CD14-positive monocyte (primary cell): ENCODE measurements at regions not wholly inside any gene's neighbourhood (a gene's known extent, or its start where the extent isn't known, plus 50 kb on each side); places are given as distances from the start of the nearest gene placed in this dataset.

Experiments used
- DNase-seq, 3 donors: peaks; one replicate each; pipeline ENCODE4 v3.0.0-alpha.2; 2011 to 2022
- H2AFZ ChIP-seq: 2 replicates; pipeline ENCODE4 v1.6.0; 2012; ENCODE audit warnings: mild to moderate bottlenecking, low read depth, low read length, inconsistent platforms; ENCODE audit not compliant: insufficient read depth, poor library complexity, severe bottlenecking
- H3K27ac ChIP-seq, 2 donors: 1 replicate in 1 of 2; 2 replicates in 1 of 2; pipeline ENCODE4 v1.5.1; 2012 to 2013; ENCODE audit warnings: low read length in 2 of 2, control low read depth in 1 of 2, inconsistent platforms in 1 of 2, low read depth in 1 of 2, mild to moderate bottlenecking in 1 of 2
- H3K27me3 ChIP-seq, 2 donors: one replicate each; pipeline versions ENCODE4 v1.6.0 to v1.6.1; 2011 to 2013; ENCODE audit warnings: low read length in 2 of 2; ENCODE audit not compliant: control insufficient read depth in 2 of 2, insufficient read depth in 2 of 2
- H3K36me3 ChIP-seq, 2 donors: replicated peaks in 1 of 2; 1 replicate in 1 of 2; 2 replicates in 1 of 2; pipeline versions ENCODE4 v1.5.1 to v1.6.1; 2012 to 2013; ENCODE audit warnings: low read length in 2 of 2, control low read depth in 1 of 2, inconsistent platforms in 1 of 2, mild to moderate bottlenecking in 1 of 2; ENCODE audit not compliant: insufficient read depth in 2 of 2, control insufficient read depth in 1 of 2
- H3K4me1 ChIP-seq, 2 donors: 1 replicate in 1 of 2; 2 replicates in 1 of 2; pipeline versions ENCODE4 v1.5.1 to v1.6.1; 2012 to 2013; ENCODE audit warnings: low read length in 2 of 2, control low read depth in 1 of 2, inconsistent platforms in 1 of 2, mild to moderate bottlenecking in 1 of 2, moderate library complexity in 1 of 2; ENCODE audit not compliant: insufficient read depth in 2 of 2, control insufficient read depth in 1 of 2
- H3K4me2 ChIP-seq: replicated peaks from 2 replicates; pipeline ENCODE3; 2012; ENCODE audit warnings: low read length, moderate library complexity, mild to moderate bottlenecking; ENCODE audit not compliant: poor library complexity, severe bottlenecking; ENCODE audit errors: extremely low read depth
- H3K4me3 ChIP-seq, 3 experiments: fragments of 200-600 bp in 1 of 3; sonication (generic) in 1 of 3; replicated peaks in 1 of 3; 1 replicate in 2 of 3; 2 replicates in 1 of 3; pipeline ENCODE4 v1.5.1; 2011 to 2013; ENCODE audit warnings: low read length in 3 of 3, mild to moderate bottlenecking in 3 of 3, control low read depth in 2 of 3, low read depth in 2 of 3, inconsistent platforms in 1 of 3, moderate library complexity in 1 of 3
- H3K79me2 ChIP-seq: 2 replicates; pipeline ENCODE4 v1.6.0; 2012; ENCODE audit warnings: mild to moderate bottlenecking, control low read depth, inconsistent platforms, low read length, moderate library complexity; ENCODE audit not compliant: insufficient read depth
- H3K9ac ChIP-seq: 2 replicates; pipeline ENCODE4 v1.6.0; 2017; ENCODE audit warnings: low read length, mild to moderate bottlenecking; ENCODE audit not compliant: insufficient read depth, poor library complexity, severe bottlenecking
- H3K9me3 ChIP-seq, 2 donors: replicated peaks in 1 of 2; 1 replicate in 1 of 2; 2 replicates in 1 of 2; pipeline versions ENCODE4 v1.5.1 to v1.6.1; 2012 to 2013; ENCODE audit warnings: low read length in 2 of 2, control low read depth in 1 of 2; ENCODE audit not compliant: control insufficient read depth in 1 of 2, insufficient read depth in 1 of 2
- H4K20me1 ChIP-seq: 2 replicates; pipeline ENCODE4 v1.6.0; 2012; ENCODE audit warnings: mild to moderate bottlenecking, low read length, control low read depth, moderate library complexity; ENCODE audit not compliant: insufficient read depth
- H3K27ac Mint-ChIP-seq, 7 donors: one replicate each; pipeline ENCODE4 v1.8.0; 2020; ENCODE audit warnings: mild to moderate bottlenecking in 7 of 7, mixed read lengths in 7 of 7, moderate library complexity in 6 of 7, inconsistent platforms in 2 of 7
- H3K27me3 Mint-ChIP-seq, 3 donors: one replicate each; pipeline ENCODE4 v1.8.0; 2021 to 2022; ENCODE audit warnings: low read depth in 3 of 3, mild to moderate bottlenecking in 3 of 3, mixed read lengths in 3 of 3, moderate library complexity in 3 of 3, inconsistent platforms in 1 of 3
- H3K36me3 Mint-ChIP-seq, 2 donors: one replicate each; pipeline ENCODE4 v1.8.0; 2020; ENCODE audit warnings: mixed read lengths in 2 of 2, inconsistent platforms in 1 of 2, mild to moderate bottlenecking in 1 of 2
- H3K4me1 Mint-ChIP-seq: one replicate; pipeline ENCODE4 v1.8.0; 2020; ENCODE audit warnings: mild to moderate bottlenecking, mixed read lengths
- H3K4me3 Mint-ChIP-seq, 2 donors: one replicate each; pipeline ENCODE4 v1.8.0; 2020; ENCODE audit warnings: mild to moderate bottlenecking in 2 of 2, mixed read lengths in 2 of 2, moderate library complexity in 1 of 2
- H3K9me3 Mint-ChIP-seq, 7 donors: one replicate each; pipeline ENCODE4 v1.8.0; 2020 to 2022; ENCODE audit warnings: mixed read lengths in 7 of 7, mild to moderate bottlenecking in 6 of 7, moderate library complexity in 6 of 7, inconsistent platforms in 2 of 7
- CTCF ChIP-seq: fragments of 200-600 bp; IDR thresholded peaks from one replicate; pipeline ENCODE4 v1.8.0; 2022; ENCODE audit warnings: antibody characterized with exemption, mild to moderate bottlenecking
- whole genome bisulfite sequencing: methylation state at CpG from one replicate; pipeline ENCODE4 v1.1.5; 2013; ENCODE audit warnings: missing lambda C conversion rate; ENCODE audit not compliant: insufficient coverage; 5-methylcytosine and 5-hydroxymethylcytosine counted together
- intact Hi-C, 2 donors: fragments of 100-400 bp; cut with micrococcal nuclease; formaldehyde crosslinking; loops; one replicate each; pipeline versions ENCODE4 v1.15.0 to v1.15.1; 2023

GRCh38 chr12:29048787-29049186 lies 100.3 kb upstream of the FAR2 start:
- no peak for DNase-seq
- Histone ChIP-seq H2AFZ (no peak overlapping the region), H3K27ac (no peak overlapping the region), H3K27me3 (no peaks in the 10 kb centered on the region), H3K4me3 (no peak overlapping the region), H3K9me3 (no peaks in the 10 kb centered on the region), H3K4me2 (no peak overlapping the region), H3K36me3 (no peaks in the 10 kb centered on the region), H3K79me2 (no peaks in the 10 kb centered on the region), H3K9ac (no peak overlapping the region), H4K20me1 (no peaks in the 10 kb centered on the region), H3K4me1 (no peaks in the 10 kb centered on the region)
- Mint-ChIP-seq H3K9me3 (peaks cover 0 to 6% (median 1%) of the 10 kb centered on the region in 7 donors), H3K36me3 (no peaks in the 10 kb centered on the region), H3K4me1 (peaks cover 2% of the 10 kb centered on the region), H3K27me3 (no peaks in the 10 kb centered on the region), H3K4me3 (no peak overlapping the region), H3K27ac (no peak overlapping the region)
- intact Hi-C loops, result no loop called here
- no peak for TF ChIP-seq CTCF
- WGBS, result no CpG with 5 or more reads among the region's 4 CpGs

DNA sequence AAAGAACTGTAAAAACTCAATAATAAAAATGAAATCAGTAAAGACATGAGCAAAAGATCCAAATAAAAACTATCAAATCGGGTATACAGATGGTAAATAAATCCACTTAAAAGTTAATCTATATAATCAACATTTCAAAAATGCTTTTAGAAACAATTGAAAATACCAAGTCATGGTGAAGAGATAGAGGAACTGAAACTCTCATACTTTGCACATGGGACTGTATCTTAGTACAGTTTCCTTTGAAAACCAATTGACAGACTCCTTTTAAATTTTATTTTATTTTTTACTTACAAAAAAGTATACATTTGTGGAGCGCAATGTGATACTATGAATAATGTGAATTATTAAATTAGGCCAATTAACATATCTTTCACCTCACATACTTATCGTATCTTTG lies 98.6 kb upstream of the FAR2 start:
- Mint-ChIP-seq H3K4me3 (no peak overlapping the region), H3K27ac (no peak overlapping the region), H3K4me1 (peaks cover 2% of the 10 kb centered on the region), H3K36me3 (no peaks in the 10 kb centered on the region), H3K27me3 (no peaks in the 10 kb centered on the region), H3K9me3 (peaks cover 0 to 6% (median 2%) of the 10 kb centered on the region in 7 donors)
- no peak overlapping the region for H2AFZ ChIP-seq
- no peak overlapping the region for H3K27ac ChIP-seq
- no peaks in the 10 kb centered on the region for H4K20me1 ChIP-seq
- no peak overlapping the region for H3K9ac ChIP-seq
- intact Hi-C loops, result no loop called here
- WGBS, result no CpG with 5 or more reads among the region's 3 CpGs
- DNase-seq, result peak in 2 of 3 donors; percentile 22 to 34
- no peaks in the 10 kb centered on the region for H3K9me3 ChIP-seq
- no peak overlapping the region for H3K4me2 ChIP-seq
- no peak for TF ChIP-seq CTCF
- H3K36me3 ChIP-seq, result no peaks in the 10 kb centered on the region
- no peaks in the 10 kb centered on the region for H3K27me3 ChIP-seq
- no peak overlapping the region for H3K4me3 ChIP-seq
- no peaks in the 10 kb centered on the region for H3K4me1 ChIP-seq
- H3K79me2 ChIP-seq, result no peaks in the 10 kb centered on the region
